ENCODE measurements at regions not wholly inside any gene's neighbourhood (a gene's known extent, or its start where the extent isn't known, plus 50 kb on each side); places are given as distances from the start of the nearest gene placed in this dataset.

DNA sequence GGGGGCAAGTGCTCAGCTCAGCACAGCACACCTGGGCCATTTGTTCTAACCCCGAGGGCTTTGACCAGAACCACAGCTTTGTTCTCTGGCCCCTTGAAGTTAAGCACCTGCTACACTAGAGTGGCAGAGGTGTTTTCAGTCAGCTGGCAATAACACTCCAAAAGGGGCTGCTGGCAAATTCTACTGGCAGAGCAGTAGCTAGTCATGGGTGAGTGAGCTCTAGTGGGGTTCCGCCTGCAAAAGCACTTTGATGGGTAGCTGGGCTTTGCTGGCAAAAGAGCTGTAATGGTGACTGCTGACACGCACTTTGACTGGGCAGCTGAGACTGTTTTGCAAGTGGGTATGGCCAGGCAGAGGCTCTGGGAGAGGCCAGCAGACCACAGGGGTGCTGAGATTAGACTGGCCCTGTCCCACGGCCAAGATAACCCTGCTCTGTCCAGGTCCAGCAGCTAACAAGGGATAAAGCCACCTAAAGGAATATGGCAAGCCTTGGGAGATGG is 65.2 kb upstream of the TENT5D start:
- Histone ChIP-seq H3K9me3 (ENCODE audit: control insufficient read depth, insufficient read depth, low read length) (no peaks in the 10 kb centered on the region), H3K4me1 (ENCODE audit: insufficient read depth, low read length) (no peaks in the 10 kb centered on the region), H3K9ac (ENCODE audit: low read depth, low read length) (no peak overlapping the region), H3K36me3 (ENCODE audit: insufficient read depth, low read length) (no peaks in the 10 kb centered on the region)

Data from ES-I3 (cell line).